GM06990 (cell line): ENCODE measurements at regions not wholly inside any gene's neighbourhood (a gene's known extent, or its start where the extent isn't known, plus 50 kb on each side); places are given as distances from the start of the nearest gene placed in this dataset.

ENCODE experiments used
- DNase-seq: peaks from one replicate; pipeline ENCODE4 v3.0.0-alpha.2; 2011; ENCODE audit not compliant: insufficient read length; ENCODE audit errors: extremely low read depth
- H3K27me3 ChIP-seq: replicated peaks from 2 replicates; pipeline ENCODE4 v1.6.0; 2011; ENCODE audit warnings: low read length; ENCODE audit not compliant: control insufficient read depth, insufficient read depth
- H3K36me3 ChIP-seq: 2 replicates; pipeline ENCODE4 v1.5.1; 2011; ENCODE audit warnings: low read length; ENCODE audit not compliant: control insufficient read depth, insufficient read depth
- H3K4me3 ChIP-seq: replicated peaks from 2 replicates; pipeline ENCODE4 v1.5.1; 2011; ENCODE audit warnings: low read depth, mild to moderate bottlenecking, control low read depth, low read length
- TF ChIP-seq, protein P1 (sequence below): IDR thresholded peaks from 2 replicates; pipeline ENCODE4 v1.5.1; 2011; ENCODE audit warnings: low read length, control low read depth, mild to moderate bottlenecking, inconsistent platforms; ENCODE audit not compliant: insufficient read depth, poor library complexity, severe bottlenecking

DNA sequence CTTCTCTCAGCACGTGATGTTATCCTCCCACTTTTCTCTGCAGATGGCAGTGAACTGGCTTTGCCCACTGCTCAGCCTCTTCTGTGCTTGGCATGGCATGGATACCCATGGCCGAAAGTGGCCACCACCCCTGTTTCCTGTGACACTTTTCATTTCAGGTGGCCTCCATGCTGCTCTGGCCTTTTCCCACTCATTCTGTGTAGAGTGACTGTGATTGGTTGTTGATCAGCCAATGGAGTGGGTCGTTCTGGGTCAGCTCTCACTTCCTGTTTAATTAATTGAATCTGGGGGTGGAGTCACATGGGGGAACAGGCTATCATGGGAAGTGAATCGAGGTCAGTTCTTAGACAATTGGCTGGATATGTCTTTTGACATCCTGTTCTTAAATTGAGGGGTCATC lies 350.1 kb upstream of the EEF2KMT start:
- TF ChIP-seq, protein P1, sequence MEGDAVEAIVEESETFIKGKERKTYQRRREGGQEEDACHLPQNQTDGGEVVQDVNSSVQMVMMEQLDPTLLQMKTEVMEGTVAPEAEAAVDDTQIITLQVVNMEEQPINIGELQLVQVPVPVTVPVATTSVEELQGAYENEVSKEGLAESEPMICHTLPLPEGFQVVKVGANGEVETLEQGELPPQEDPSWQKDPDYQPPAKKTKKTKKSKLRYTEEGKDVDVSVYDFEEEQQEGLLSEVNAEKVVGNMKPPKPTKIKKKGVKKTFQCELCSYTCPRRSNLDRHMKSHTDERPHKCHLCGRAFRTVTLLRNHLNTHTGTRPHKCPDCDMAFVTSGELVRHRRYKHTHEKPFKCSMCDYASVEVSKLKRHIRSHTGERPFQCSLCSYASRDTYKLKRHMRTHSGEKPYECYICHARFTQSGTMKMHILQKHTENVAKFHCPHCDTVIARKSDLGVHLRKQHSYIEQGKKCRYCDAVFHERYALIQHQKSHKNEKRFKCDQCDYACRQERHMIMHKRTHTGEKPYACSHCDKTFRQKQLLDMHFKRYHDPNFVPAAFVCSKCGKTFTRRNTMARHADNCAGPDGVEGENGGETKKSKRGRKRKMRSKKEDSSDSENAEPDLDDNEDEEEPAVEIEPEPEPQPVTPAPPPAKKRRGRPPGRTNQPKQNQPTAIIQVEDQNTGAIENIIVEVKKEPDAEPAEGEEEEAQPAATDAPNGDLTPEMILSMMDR: no peak
- H3K36me3 ChIP-seq: no peaks in the 10 kb centered on the region
- no peak overlapping the region for H3K4me3 ChIP-seq
- no peak for DNase-seq
- no peaks in the 10 kb centered on the region for H3K27me3 ChIP-seq

DNA sequence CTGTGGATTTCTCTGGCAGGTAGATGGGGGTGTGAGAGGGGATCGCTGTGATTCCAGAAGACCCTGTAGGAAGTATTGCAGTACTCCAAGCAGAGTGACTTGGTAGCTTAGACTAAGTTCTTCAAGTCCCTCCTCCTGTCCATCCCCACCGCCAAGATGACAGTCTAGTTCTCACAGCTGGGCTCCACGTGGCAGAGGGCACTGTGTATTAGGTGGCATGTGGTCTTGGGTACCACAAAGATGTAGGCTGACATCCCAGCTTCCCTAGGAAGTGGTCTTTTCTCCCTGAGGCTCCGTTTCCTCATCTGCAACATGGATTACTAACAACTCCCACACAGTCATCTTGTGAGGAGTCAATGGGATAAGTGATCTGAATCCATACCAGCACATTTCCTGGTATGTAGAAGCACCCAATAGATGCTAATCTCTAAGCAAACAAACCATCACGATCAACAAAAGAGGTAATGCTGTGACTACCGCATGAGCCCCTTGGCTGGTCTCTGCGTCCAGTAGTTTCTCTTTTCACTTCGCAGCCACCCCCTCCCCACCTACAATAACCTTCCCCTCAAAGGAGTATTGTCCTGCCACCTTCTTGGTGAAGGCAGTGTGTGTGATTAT lies 349.1 kb upstream of the EEF2KMT start:
- no peak for DNase-seq
- H3K27me3 ChIP-seq: no peaks in the 10 kb centered on the region
- TF ChIP-seq, protein P1: no peak
- no peak overlapping the region for H3K4me3 ChIP-seq
- H3K36me3 ChIP-seq: no peaks in the 10 kb centered on the region

DNA sequence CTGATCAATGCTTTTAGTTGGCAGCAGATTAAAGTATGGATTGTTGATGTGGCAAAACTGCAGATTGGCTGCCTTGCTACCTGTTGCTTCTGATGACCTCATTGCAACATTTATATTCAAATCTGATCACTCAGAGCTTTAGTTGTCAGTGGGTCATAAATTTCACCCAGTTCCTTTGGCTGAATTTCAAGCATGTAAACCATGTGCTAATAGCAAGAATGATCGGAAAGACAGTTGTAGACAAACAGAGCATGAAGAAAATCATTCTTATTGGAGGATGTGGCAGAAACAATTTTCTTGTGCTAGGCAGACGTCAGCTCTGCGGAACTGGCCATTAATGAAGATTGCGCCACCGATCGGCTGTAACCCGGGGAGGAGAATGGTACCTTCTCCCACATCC lies 346.6 kb upstream of the EEF2KMT start:
- no peak overlapping the region for H3K4me3 ChIP-seq
- H3K36me3 ChIP-seq: no peaks in the 10 kb centered on the region
- no peak for DNase-seq
- H3K27me3 ChIP-seq: no peaks in the 10 kb centered on the region
- TF ChIP-seq, protein P1: no peak

DNA sequence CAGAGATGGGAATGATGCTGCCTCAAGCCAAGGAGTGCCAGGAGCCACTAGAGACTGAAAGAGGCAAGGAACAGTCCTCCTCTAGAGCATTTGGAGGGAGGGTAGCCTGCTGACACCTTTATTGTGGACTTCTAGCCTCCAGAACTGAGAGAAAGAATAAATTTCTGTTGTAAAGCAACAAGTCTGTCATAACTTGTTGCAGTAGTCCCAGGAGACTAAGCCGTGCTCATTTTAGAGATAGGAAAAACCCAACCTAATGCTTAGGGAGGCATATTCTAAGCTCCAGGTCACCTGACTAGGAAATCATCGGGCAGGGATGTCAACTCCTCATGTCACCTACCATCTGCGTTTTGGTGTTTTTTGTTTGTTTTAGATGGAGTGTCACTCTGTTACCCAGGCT lies 345.4 kb upstream of the EEF2KMT start:
- TF ChIP-seq, protein P1: no peak
- no peak for DNase-seq
- no peak overlapping the region for H3K4me3 ChIP-seq
- H3K36me3 ChIP-seq: no peaks in the 10 kb centered on the region
- no peaks in the 10 kb centered on the region for H3K27me3 ChIP-seq

DNA sequence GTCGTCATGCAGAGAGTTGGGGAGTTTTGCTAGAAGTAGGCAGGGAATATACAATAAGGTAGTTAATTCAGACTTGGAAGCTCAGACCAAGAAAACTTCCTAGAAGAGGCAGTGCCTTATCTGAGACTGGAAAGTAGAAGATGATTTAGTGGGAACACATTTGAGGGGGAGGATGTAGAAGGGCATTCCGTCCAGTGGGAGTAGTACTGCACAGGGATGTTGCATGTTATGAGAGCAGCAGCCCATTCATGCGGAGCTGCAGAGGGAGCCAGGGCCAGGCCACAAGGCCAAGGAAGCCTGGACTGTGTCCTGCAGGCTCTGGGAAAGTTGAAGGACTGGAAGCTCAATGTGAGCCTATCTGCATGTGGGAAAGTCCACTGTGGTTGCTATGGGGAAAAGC lies 344.5 kb upstream of the EEF2KMT start:
- TF ChIP-seq, protein P1: no peak

DNA sequence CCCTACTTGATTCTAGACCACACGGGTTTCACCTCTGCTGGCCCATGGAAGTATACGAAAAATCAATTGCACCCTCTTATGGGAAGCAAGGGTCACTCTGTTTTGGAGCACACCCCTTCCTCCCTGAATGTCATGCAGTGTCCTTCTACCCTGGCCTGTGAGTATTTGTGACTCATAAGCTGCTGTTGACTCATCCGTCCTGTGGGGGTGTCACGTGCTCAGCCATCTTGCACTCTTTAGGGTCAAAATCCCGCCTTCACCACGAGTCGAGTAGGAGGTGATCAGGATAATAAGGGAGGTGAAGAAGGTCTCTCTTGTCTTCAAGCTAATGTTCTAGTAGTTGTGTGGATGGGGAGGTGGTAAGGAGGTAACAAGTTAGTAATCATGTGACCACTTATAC lies 341.0 kb upstream of the EEF2KMT start:
- no peaks in the 10 kb centered on the region for H3K27me3 ChIP-seq
- no peak for DNase-seq

More for the DNA sequence above, 344.5 kb upstream of the EEF2KMT start:
- Histone ChIP-seq H3K36me3 (no peaks in the 10 kb centered on the region), H3K4me3 (no peak overlapping the region), H3K27me3 (no peaks in the 10 kb centered on the region)
- DNase-seq: no peak

More for the DNA sequence above, 341.0 kb upstream of the EEF2KMT start:
- Histone ChIP-seq H3K36me3 (no peaks in the 10 kb centered on the region), H3K4me3 (no peak overlapping the region)
- TF ChIP-seq, protein P1: no peak
